K562 (cell line): ENCODE measurements at regions not wholly inside any gene's neighbourhood (a gene's known extent, or its start where the extent isn't known, plus 50 kb on each side); places are given as distances from the start of the nearest gene placed in this dataset.

Source experiments
- GATAD2B ChIP-seq: fragments of 450-650 bp; IDR thresholded peaks from 2 replicates; pipeline ENCODE4 v1.6.1; 2017; ENCODE audit warnings: mild to moderate bottlenecking, borderline replicate concordance
- HMGN3 ChIP-seq: IDR thresholded peaks from 2 replicates; pipeline ENCODE4 v1.6.1; 2011; ENCODE audit warnings: borderline replicate concordance, low read depth, mild to moderate bottlenecking, mixed read lengths, low read length; ENCODE audit not compliant: insufficient read length; ENCODE audit errors: extremely low read depth
- MECOM ChIP-seq: fragments of 250-450 bp; sonication (Bioruptor Pico); IDR thresholded peaks from 2 replicates; pipeline ENCODE4 v1.8.0; 2022; ENCODE audit warnings: inconsistent platforms
- MTA1 ChIP-seq: fragments of 450-650 bp; IDR thresholded peaks from 2 replicates; pipeline ENCODE4 v1.6.1; 2017; ENCODE audit warnings: borderline replicate concordance
- U2AF1 ChIP-seq: fragments of 200-400 bp; formaldehyde crosslinking; optimal IDR thresholded peaks from 2 replicates; pipeline ENCODE3; 2017; ENCODE audit warnings: mild to moderate bottlenecking, low read depth, low read length, moderate library complexity
- ZNF384 ChIP-seq: IDR thresholded peaks from 2 replicates; pipeline ENCODE4 v1.6.1; 2012; ENCODE audit warnings: low read depth, low read length, improper control_type of control experiment
- TF ChIP-seq, protein P1 (sequence below), 2 experiments: fragments of 450-650 bp; IDR thresholded peaks; 2 replicates each; pipeline ENCODE4 v1.6.1; 2016; ENCODE audit warnings: mild to moderate bottlenecking in 2 of 2, borderline replicate concordance in 1 of 2, low read depth in 1 of 2, moderate library complexity in 1 of 2
- TF ChIP-seq, protein P2 (sequence below), 2 experiments: IDR thresholded peaks; 2 replicates each; pipeline ENCODE4 v1.6.1; 2012; ENCODE audit warnings: improper control_type of control experiment in 2 of 2, low read depth in 2 of 2, low read length in 2 of 2, borderline replicate concordance in 1 of 2
- TF ChIP-seq, protein P3 (sequence below): fragments of 450-650 bp; formaldehyde crosslinking; conservative IDR thresholded peaks from 2 replicates; pipeline ENCODE4 v1.4.0; 2022; ENCODE audit warnings: mild to moderate bottlenecking, missing genetic modification characterization
- TF ChIP-seq, protein P4 (sequence below): fragments of 450-650 bp; IDR thresholded peaks from 2 replicates; pipeline ENCODE4 v1.6.1; 2017; ENCODE audit warnings: antibody characterized with exemption

DNA sequence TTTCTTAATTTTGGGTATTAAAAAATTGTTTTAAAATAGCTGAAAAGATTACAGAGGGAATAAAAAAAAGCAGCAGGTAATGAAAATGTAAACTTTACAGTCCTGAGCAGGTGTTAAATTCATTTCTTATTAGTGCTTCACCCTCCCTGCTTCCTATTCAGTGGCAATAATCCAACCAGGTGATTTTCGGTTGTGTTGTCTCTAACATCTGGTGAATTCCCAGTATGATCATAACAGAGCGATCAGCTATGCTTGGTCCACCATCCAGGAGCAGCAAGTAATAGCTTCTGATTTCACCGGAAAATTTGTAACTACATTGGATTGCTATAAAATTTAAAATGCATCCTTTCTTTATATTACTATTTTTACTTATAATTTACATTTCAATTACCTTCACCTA lies 673.1 kb downstream of the SOCS6 start (continued):
- TF ChIP-seq, protein P1, sequence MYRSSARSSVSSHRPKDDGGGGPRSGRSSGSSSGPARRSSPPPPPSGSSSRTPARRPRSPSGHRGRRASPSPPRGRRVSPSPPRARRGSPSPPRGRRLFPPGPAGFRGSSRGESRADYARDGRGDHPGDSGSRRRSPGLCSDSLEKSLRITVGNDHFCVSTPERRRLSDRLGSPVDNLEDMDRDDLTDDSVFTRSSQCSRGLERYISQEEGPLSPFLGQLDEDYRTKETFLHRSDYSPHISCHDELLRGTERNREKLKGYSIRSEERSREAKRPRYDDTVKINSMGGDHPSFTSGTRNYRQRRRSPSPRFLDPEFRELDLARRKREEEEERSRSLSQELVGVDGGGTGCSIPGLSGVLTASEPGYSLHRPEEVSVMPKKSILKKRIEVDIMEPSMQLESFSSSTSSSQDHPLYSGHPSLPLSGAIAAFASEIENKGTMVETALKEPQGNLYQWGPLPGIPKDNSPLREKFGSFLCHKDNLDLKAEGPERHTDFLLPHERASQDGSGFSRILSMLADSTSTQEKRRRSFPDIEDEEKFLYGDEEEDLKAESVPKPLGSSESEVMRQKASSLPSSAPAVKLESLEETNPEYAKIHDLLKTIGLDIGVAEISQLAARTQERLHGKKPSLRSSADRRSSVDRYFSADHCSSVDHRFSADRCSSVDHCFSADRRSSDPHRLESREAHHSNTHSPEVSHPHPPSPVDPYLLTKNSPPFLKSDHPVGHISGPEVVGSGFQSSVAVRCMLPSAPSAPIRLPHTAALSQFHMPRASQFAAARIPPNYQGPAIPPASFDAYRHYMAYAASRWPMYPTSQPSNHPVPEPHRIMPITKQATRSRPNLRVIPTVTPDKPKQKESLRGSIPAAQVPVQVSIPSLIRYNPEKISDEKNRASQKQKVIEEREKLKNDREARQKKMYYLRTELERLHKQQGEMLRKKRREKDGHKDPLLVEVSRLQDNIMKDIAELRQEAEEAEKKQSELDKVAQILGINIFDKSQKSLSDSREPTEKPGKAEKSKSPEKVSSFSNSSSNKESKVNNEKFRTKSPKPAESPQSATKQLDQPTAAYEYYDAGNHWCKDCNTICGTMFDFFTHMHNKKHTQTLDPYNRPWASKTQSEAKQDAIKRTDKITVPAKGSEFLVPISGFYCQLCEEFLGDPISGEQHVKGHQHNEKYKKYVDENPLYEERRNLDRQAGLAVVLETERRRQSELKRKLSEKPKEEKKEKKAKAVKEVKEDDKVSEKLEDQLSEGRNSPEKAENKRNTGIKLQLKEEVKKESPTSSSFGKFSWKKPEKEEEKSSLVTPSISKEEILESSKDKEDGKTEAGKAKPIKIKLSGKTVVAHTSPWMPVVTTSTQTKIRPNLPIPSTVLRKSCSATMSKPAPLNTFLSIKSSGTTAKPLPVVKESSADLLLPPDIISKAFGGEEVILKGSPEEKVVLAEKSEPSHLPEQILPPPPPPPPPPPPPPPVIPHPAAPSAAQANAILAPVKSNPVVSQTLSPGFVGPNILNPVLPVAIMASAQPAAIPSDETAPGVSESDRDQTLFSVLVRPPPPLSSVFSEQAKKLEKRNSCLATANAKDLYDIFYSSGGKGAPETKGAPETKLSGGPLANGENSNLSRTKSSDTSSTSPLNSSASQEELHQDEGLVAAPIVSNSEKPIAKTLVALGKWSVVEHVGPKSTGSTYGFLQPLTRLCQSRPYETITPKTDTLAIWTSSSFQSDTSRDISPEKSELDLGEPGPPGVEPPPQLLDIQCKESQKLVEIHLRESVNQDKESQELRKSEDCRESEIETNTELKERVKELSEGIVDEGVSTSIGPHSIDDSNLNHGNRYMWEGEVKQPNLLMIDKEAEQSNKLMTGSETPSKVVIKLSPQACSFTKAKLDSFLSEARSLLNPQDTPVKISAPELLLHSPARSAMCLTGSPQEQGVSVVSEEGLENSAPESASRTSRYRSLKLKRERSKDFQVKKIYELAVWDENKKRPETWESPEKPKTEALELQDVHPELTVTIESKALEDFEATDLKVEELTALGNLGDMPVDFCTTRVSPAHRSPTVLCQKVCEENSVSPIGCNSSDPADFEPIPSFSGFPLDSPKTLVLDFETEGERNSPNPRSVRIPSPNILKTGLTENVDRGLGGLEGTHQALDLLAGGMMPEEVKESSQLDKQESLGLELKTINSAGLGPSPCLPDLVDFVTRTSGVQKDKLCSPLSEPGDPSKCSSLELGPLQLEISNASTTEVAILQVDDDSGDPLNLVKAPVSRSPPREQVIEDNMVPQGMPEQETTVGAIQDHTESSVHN (IDR thresholded peaks at IDR 0.05; ENCODE audit: borderline replicate concordance in 1 of 2, low read depth in 1 of 2): no peak
- TF ChIP-seq GATAD2B: no peak
- TF ChIP-seq, protein P2, sequence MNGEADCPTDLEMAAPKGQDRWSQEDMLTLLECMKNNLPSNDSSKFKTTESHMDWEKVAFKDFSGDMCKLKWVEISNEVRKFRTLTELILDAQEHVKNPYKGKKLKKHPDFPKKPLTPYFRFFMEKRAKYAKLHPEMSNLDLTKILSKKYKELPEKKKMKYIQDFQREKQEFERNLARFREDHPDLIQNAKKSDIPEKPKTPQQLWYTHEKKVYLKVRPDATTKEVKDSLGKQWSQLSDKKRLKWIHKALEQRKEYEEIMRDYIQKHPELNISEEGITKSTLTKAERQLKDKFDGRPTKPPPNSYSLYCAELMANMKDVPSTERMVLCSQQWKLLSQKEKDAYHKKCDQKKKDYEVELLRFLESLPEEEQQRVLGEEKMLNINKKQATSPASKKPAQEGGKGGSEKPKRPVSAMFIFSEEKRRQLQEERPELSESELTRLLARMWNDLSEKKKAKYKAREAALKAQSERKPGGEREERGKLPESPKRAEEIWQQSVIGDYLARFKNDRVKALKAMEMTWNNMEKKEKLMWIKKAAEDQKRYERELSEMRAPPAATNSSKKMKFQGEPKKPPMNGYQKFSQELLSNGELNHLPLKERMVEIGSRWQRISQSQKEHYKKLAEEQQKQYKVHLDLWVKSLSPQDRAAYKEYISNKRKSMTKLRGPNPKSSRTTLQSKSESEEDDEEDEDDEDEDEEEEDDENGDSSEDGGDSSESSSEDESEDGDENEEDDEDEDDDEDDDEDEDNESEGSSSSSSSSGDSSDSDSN (IDR thresholded peaks at IDR 0.05; ENCODE audit: borderline replicate concordance in 1 of 2, low read depth in 2 of 2, low read length in 2 of 2): no peak
- no peak for TF ChIP-seq HMGN3
- TF ChIP-seq ZNF384: no peak
- TF ChIP-seq U2AF1: no peak
- TF ChIP-seq MTA1: no peak
- TF ChIP-seq MECOM (CRISPR knock-in tag): no peak
- TF ChIP-seq, protein P3, sequence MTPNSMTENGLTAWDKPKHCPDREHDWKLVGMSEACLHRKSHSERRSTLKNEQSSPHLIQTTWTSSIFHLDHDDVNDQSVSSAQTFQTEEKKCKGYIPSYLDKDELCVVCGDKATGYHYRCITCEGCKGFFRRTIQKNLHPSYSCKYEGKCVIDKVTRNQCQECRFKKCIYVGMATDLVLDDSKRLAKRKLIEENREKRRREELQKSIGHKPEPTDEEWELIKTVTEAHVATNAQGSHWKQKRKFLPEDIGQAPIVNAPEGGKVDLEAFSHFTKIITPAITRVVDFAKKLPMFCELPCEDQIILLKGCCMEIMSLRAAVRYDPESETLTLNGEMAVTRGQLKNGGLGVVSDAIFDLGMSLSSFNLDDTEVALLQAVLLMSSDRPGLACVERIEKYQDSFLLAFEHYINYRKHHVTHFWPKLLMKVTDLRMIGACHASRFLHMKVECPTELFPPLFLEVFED (CRISPR knock-in tag): no peak
- TF ChIP-seq, protein P4, sequence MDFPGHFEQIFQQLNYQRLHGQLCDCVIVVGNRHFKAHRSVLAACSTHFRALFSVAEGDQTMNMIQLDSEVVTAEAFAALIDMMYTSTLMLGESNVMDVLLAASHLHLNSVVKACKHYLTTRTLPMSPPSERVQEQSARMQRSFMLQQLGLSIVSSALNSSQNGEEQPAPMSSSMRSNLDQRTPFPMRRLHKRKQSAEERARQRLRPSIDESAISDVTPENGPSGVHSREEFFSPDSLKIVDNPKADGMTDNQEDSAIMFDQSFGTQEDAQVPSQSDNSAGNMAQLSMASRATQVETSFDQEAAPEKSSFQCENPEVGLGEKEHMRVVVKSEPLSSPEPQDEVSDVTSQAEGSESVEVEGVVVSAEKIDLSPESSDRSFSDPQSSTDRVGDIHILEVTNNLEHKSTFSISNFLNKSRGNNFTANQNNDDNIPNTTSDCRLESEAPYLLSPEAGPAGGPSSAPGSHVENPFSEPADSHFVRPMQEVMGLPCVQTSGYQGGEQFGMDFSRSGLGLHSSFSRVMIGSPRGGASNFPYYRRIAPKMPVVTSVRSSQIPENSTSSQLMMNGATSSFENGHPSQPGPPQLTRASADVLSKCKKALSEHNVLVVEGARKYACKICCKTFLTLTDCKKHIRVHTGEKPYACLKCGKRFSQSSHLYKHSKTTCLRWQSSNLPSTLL: no peak
